ENCODE measurements at regions not wholly inside any gene's neighbourhood (a gene's known extent, or its start where the extent isn't known, plus 50 kb on each side); places are given as distances from the start of the nearest gene placed in this dataset.

DNA sequence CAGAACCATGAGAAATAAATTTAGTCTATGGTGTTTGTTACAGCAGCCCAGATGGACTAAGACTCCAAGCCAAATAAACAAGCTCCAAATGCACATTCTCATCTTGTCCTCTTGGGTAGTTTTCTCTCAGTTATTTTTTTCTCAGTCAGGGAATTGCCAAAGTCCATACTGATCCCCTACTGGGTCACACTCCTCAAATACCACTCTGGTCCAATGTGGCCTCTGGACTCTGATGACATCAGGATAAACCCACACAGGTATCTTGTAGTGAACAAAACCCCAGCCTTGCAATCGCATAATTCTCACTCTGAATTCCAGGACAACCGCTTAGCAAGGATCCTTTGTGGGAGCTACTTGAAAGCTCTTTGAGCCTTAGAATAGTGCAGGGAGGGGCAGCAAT is 248.4 kb upstream of the JUN start:
- TF ChIP-seq, protein P1, sequence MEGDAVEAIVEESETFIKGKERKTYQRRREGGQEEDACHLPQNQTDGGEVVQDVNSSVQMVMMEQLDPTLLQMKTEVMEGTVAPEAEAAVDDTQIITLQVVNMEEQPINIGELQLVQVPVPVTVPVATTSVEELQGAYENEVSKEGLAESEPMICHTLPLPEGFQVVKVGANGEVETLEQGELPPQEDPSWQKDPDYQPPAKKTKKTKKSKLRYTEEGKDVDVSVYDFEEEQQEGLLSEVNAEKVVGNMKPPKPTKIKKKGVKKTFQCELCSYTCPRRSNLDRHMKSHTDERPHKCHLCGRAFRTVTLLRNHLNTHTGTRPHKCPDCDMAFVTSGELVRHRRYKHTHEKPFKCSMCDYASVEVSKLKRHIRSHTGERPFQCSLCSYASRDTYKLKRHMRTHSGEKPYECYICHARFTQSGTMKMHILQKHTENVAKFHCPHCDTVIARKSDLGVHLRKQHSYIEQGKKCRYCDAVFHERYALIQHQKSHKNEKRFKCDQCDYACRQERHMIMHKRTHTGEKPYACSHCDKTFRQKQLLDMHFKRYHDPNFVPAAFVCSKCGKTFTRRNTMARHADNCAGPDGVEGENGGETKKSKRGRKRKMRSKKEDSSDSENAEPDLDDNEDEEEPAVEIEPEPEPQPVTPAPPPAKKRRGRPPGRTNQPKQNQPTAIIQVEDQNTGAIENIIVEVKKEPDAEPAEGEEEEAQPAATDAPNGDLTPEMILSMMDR (IDR thresholded peaks at IDR 0.05) = no peak
- no peak for TF ChIP-seq POLR2A (IDR thresholded peaks at IDR 0.05)

All from uterus (tissue), 2 donors.